ENCODE measurements at regions not wholly inside any gene's neighbourhood (a gene's known extent, or its start where the extent isn't known, plus 50 kb on each side); places are given as distances from the start of the nearest gene placed in this dataset.
A peak's percentile ranks its signal among the peaks of the same experiment; 100 is the strongest.

GRCh38 chr1:47694011-47694890 lies 256.4 kb downstream of the FOXD2 start:
- DNase-seq: peak in 1 of 3 donors; percentile 2
- intact Hi-C loops (cut with DNase I, micrococcal nuclease): no loop called here

GRCh38 chr1:47696404-47696736 lies 258.5 kb downstream of the FOXD2 start:
- Histone ChIP-seq H3K4me3 (no peak overlapping the region), H3K36me3 (ENCODE audit: low read depth) (no peaks in the 10 kb centered on the region), H3K4me1 (ENCODE audit: low read depth) (peaks cover 16% of the 10 kb centered on the region), H3K9me3 (no peaks in the 10 kb centered on the region)
- ATAC-seq (no peak), DNase-seq (no peak)
- no peak for TF ChIP-seq CTCF (IDR thresholded peaks at IDR 0.05)
- intact Hi-C loops (cut with DNase I, micrococcal nuclease): no loop called here

More at GRCh38 chr1:47694011-47694890, 256.4 kb downstream of the FOXD2 start:
- no peak for ATAC-seq
- H3K4me3 ChIP-seq: no peak overlapping the region
- H3K4me1 ChIP-seq (ENCODE audit: low read depth): peaks cover 21% of the 10 kb centered on the region
- TF ChIP-seq CTCF (IDR thresholded peaks at IDR 0.05): no peak
- no peaks in the 10 kb centered on the region for H3K36me3 ChIP-seq (ENCODE audit: low read depth)
- H3K9me3 ChIP-seq: no peaks in the 10 kb centered on the region

GRCh38 chr1:47696737-47697441 lies 259.0 kb downstream of the FOXD2 start:
- Histone ChIP-seq H3K9me3 (no peaks in the 10 kb centered on the region), H3K36me3 (ENCODE audit: low read depth) (no peaks in the 10 kb centered on the region), H3K4me1 (ENCODE audit: low read depth) (peaks cover 16% of the 10 kb centered on the region), H3K4me3 (no peak overlapping the region)
- no peak for TF ChIP-seq CTCF (IDR thresholded peaks at IDR 0.05)
- DNase-seq: peak in 1 of 3 donors; percentile 37
- peak; percentile 69 for ATAC-seq
- intact Hi-C loops (cut with DNase I, micrococcal nuclease): no loop called here

DNA sequence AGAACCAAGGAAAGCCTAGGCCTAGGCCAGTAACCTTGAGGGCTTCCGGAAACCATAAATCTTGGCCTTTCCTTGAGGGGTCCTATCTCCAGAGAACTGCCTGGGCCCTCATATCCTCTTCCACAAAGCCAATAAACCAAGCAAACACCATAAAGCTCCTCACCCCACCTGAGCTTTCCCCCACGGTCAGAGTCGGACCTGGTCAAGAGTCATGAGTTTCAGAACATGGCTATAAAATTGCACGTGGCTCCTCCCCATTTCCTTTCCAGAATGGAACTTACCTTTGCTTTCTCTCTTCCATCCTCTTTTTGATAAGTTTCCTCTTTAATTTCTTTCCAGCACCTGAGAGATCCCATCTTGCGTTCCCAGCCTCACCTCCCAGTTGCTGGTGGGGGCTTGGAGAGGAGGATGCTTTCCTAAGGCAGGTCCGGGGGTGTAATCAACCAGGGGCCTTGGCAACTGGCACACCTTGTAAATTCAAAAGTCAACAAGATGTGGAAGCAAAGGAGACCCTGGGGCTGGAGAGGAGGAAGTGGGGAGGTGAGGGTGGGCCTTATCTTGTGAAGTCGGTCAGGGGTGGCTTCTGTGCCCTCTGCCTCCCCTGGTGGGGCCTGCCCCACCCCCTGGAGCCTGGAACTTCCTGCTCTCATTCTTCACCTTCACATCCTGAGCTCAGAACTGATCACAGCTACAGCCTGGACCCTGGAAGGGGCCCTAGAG lies 259.9 kb downstream of the FOXD2 start:
- DNase-seq (peak; percentile 80 to 84 (median 83)), ATAC-seq (peak; percentile 76)
- intact Hi-C loops (cut with DNase I, micrococcal nuclease): no loop called here
- H3K36me3 ChIP-seq (ENCODE audit: low read depth): no peaks in the 10 kb centered on the region
- no peak overlapping the region for H3K4me3 ChIP-seq
- H3K9me3 ChIP-seq: no peaks in the 10 kb centered on the region
- peaks cover 16% of the 10 kb centered on the region for H3K4me1 ChIP-seq (ENCODE audit: low read depth)
- TF ChIP-seq CTCF (IDR thresholded peaks at IDR 0.05): no peak

DNA sequence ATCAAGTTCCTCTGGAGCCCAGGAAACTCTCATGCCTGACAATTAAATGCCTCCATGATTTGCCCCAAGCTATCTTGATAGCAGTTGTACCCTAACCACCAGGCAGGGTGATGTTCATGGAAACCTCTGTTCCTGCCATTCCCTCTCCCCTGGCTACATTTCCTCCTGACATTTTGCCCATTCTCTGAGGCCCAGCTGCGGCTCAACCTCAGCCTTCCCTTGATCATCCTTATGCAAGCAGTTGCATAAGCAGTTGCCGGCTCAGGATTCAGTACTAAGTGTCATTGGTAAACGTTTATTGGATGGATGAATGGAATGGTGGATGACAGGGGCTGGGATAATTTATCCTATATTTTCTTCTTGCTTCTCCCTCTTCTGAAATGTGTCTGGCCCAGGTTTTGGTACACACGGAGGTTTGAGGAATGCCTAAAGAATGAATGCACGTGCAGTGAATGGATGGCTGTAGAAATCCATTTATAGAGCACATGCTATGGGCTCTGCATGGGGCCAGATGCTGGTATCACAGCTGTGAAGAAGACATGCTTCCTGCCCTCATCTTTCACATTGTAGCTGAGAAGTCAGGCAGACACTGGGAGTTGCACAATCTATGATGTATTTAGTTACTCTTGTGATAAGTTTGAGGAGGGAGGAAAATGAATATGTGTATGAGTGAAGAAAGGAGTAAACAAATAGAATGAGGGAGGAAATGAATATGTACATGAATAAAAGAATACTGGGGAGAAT lies 261.8 kb downstream of the FOXD2 start:
- H3K36me3 ChIP-seq (ENCODE audit: low read depth): no peaks in the 10 kb centered on the region
- intact Hi-C loops (cut with DNase I, micrococcal nuclease): no loop called here
- H3K9me3 ChIP-seq: no peaks in the 10 kb centered on the region
- H3K4me1 ChIP-seq (ENCODE audit: low read depth): peaks cover 24% of the 10 kb centered on the region
- TF ChIP-seq CTCF (IDR thresholded peaks at IDR 0.05): no peak
- ATAC-seq (no peak), DNase-seq (no peak)
- no peak overlapping the region for H3K4me3 ChIP-seq

Data from mucosa of descending colon (tissue), 3 donors.